ENCODE measurements at regions not wholly inside any gene's neighbourhood (a gene's known extent, or its start where the extent isn't known, plus 50 kb on each side); places are given as distances from the start of the nearest gene placed in this dataset.
"Not testable (repeated sequence)": the region's sequence is repeated elsewhere in the genome, so short reads cannot be mapped to it uniquely, and the experiment has no call there.

- ATAC-seq (ENCODE audit: poor library complexity) (no peak), DNase-seq (no peak)
- intact Hi-C loops (cut with DNase I): no loop called here
Observed at GRCh38 chr12:102300824-102301461, 103.3 kb upstream of the PMCH start.

DNA sequence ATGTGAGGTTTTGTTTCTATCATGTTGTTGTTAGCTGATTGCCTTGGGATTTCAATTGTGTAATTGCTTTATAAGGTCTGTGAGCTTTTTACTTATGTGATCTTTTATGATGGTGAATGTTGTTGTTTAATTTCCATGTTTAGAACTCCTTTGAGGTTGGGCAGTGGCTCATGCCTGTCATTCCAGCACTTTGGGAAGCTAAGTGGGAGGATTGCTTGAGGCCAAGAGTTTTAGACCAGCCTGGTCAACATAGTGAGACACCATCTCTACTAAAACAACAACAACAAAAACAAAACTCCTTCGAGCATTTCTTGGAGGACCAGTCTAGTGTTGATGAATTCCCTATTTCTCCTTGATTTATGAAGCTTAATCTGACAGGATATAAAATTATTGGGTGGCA, 102.1 kb upstream of the PMCH start:
- intact Hi-C loops (cut with DNase I): no loop called here
- ATAC-seq (ENCODE audit: poor library complexity) (no peak), DNase-seq (no peak)

- intact Hi-C loops (cut with DNase I): no loop called here
- DNase-seq (no peak), ATAC-seq (ENCODE audit: poor library complexity) (no peak)
Observed at GRCh38 chr12:102298022-102298421, 100.4 kb upstream of the PMCH start.

DNA sequence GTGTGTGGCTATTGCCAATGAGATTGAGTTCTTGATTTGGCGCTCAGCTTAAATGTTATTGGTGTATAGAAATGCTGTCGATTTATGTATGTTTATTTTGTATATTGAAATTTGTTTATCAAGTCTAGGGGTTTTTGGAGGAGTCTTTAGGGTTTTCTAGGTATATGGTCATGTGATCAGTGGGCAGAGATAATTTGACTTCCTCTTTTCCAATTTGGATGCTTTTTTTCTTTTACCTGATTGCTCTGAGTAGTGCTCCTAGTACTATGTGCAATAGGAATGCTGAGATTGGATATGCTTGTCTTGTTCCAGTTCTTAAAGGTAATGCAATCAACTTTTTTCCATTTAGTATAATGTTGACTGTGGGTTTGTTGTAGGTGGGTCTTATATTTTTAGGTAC, 99.8 kb upstream of the PMCH start:
- no peak for ATAC-seq (ENCODE audit: poor library complexity)
- intact Hi-C loops (cut with DNase I): no loop called here

DNA sequence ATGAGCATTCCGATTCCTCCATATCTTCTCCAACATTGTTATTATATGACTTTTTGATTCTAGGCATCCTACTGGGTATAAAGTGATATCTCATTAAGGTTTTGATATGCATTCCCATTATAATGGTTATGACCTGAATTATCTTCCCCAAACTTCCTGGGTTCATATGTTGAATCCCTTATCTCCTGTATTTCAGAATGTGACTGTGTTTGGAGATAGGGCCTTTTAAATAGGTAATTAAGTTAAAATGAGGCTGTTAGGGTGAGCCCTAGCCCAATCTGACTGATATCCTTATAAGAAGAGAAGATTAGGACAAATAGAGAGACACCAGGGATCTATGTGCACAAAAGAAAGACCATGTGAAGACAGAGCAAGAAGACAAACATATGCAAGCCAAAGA, 96.9 kb upstream of the PMCH start:
- no peak for ATAC-seq (ENCODE audit: poor library complexity)

More for the DNA sequence above, 99.8 kb upstream of the PMCH start:
- no peak for DNase-seq

GRCh38 chr12:102291498-102292440, 94.1 kb upstream of the PMCH start:
- ATAC-seq (ENCODE audit: poor library complexity); intact Hi-C loops (cut with DNase I); DNase-seq: not testable (repeated sequence)

More for the DNA sequence above, 96.9 kb upstream of the PMCH start:
- intact Hi-C loops (cut with DNase I): no loop called here
- DNase-seq: no peak

- ATAC-seq (ENCODE audit: poor library complexity); intact Hi-C loops (cut with DNase I); DNase-seq: not testable (repeated sequence)
Observed at GRCh38 chr12:102289702-102290101, 92.1 kb upstream of the PMCH start.

DNA sequence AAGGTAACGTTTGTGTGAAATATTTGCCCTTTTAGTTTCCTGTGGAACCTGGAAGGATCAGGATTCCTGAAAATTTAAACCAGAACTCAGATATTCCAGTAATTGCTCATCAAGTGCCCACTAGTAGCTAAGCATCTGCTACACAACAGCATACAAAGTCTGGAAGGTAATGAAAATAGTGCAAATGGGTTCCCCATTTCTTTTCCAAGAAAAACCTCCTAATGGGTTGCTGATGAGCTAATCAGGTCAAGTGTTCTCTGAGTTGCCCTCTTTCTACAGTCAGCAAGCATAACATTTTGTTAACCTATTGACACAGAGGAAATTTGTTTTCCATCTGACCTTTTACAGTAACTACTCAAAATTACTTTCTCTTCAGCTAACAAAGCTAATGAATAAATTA, 83.6 kb upstream of the PMCH start:
- DNase-seq (no peak), ATAC-seq (ENCODE audit: poor library complexity) (no peak)

GRCh38 chr12:102255687-102256086, 58.1 kb upstream of the PMCH start:
- ATAC-seq (ENCODE audit: poor library complexity); intact Hi-C loops (cut with DNase I); DNase-seq: not testable (repeated sequence)

More for the DNA sequence above, 83.6 kb upstream of the PMCH start:
- intact Hi-C loops (cut with DNase I): no loop called here

GRCh38 chr12:102251005-102251404, 53.4 kb upstream of the PMCH start:
- ATAC-seq (ENCODE audit: poor library complexity); DNase-seq; intact Hi-C loops (cut with DNase I): not testable (repeated sequence)

- intact Hi-C loops (cut with DNase I): no loop called here
- ATAC-seq (ENCODE audit: poor library complexity): no peak
- DNase-seq: no peak
Observed at GRCh38 chr12:102249079-102249841, 51.6 kb upstream of the PMCH start.
